SK-N-SH treated with all-trans-retinoic acid at 6 μM for 48 hours (cell line): ENCODE measurements at regions not wholly inside any gene's neighbourhood (a gene's known extent, or its start where the extent isn't known, plus 50 kb on each side); places are given as distances from the start of the nearest gene placed in this dataset.
A peak's percentile ranks its signal among the peaks of the same experiment; 100 is the strongest.

Source experiments
- ATAC-seq: fragments of 200-7000 bp; cut with Tn5 transposase; 3 replicates; pipeline ENCODE4 v1.9.1; 2020; ENCODE audit warnings: mild to moderate bottlenecking, moderate library complexity
- ARNTL ChIP-seq: fragments of 450-650 bp; formaldehyde crosslinking; IDR thresholded peaks from 2 replicates; pipeline ENCODE4 v1.5.0; 2020; ENCODE audit warnings: low read depth, mild to moderate bottlenecking, moderate library complexity, borderline replicate concordance
- BACH2 ChIP-seq: fragments of 250-450 bp; sonication (Bioruptor Pico); IDR thresholded peaks from 2 replicates; pipeline ENCODE4 v1.9.0; 2021; ENCODE audit warnings: mild to moderate bottlenecking, borderline replicate concordance
- CREB5 ChIP-seq: fragments of 250-450 bp; sonication (Bioruptor Pico); IDR thresholded peaks from 2 replicates; pipeline ENCODE4 v1.5.1; 2020; ENCODE audit warnings: low read depth, mild to moderate bottlenecking, moderate library complexity
- CSRNP3 ChIP-seq: fragments of 250-450 bp; sonication (Bioruptor Pico); IDR thresholded peaks from 2 replicates; pipeline ENCODE4 v1.5.1; 2021; ENCODE audit warnings: mild to moderate bottlenecking, moderate library complexity
- ESRRG ChIP-seq: fragments of 250-450 bp; sonication (Bioruptor Pico); IDR thresholded peaks from 2 replicates; pipeline ENCODE4 v1.6.1; 2021; ENCODE audit warnings: mild to moderate bottlenecking
- GLIS3 ChIP-seq: fragments of 250-450 bp; sonication (Bioruptor Pico); IDR thresholded peaks from 2 replicates; pipeline ENCODE4 v1.5.0; 2020; ENCODE audit warnings: mild to moderate bottlenecking, moderate library complexity
- ISL1 ChIP-seq: fragments of 250-450 bp; sonication (Bioruptor Pico); IDR thresholded peaks from 2 replicates; pipeline ENCODE4 v2.1.2; 2022; ENCODE audit warnings: mild to moderate bottlenecking, moderate library complexity
- OSR1 ChIP-seq: fragments of 250-450 bp; sonication (Bioruptor Pico); IDR thresholded peaks from 2 replicates; pipeline ENCODE4 v1.8.0; 2022; ENCODE audit warnings: moderate library complexity, mild to moderate bottlenecking, inconsistent platforms
- POU6F1 ChIP-seq: fragments of 250-450 bp; sonication (Bioruptor Pico); IDR thresholded peaks from 2 replicates; pipeline ENCODE4 v1.8.0; 2021; ENCODE audit warnings: low read depth, mild to moderate bottlenecking, moderate library complexity, borderline replicate concordance
- PPARA ChIP-seq: fragments of 250-450 bp; sonication (Bioruptor Pico); IDR thresholded peaks from 2 replicates; pipeline ENCODE4 v1.5.0; 2020; ENCODE audit warnings: mild to moderate bottlenecking, borderline replicate concordance
- RARB ChIP-seq: fragments of 250-450 bp; sonication (Bioruptor Pico); IDR thresholded peaks from 2 replicates; pipeline ENCODE4 v1.8.0; 2021; ENCODE audit warnings: mild to moderate bottlenecking, moderate library complexity
- SNAI2 ChIP-seq: fragments of 250-450 bp; sonication (Bioruptor Pico); IDR thresholded peaks from 2 replicates; pipeline ENCODE4 v1.5.0; 2020; ENCODE audit warnings: mild to moderate bottlenecking, moderate library complexity
- TCF4 ChIP-seq: fragments of 250-450 bp; sonication (Bioruptor Pico); IDR thresholded peaks from 2 replicates; pipeline ENCODE4 v1.8.0; 2021; ENCODE audit warnings: mild to moderate bottlenecking, moderate library complexity, borderline replicate concordance
- TOX ChIP-seq: fragments of 250-450 bp; sonication (Bioruptor Pico); IDR thresholded peaks from 2 replicates; pipeline ENCODE4 v1.8.0; 2021; ENCODE audit warnings: mild to moderate bottlenecking, moderate library complexity, borderline replicate concordance
- TSHZ2 ChIP-seq: fragments of 250-450 bp; sonication (Bioruptor Pico); IDR thresholded peaks from 2 replicates; pipeline ENCODE4 v1.5.0; 2020; ENCODE audit warnings: mild to moderate bottlenecking, moderate library complexity
- ZC3H10 ChIP-seq: fragments of 250-450 bp; sonication (Bioruptor Pico); IDR thresholded peaks from 2 replicates; pipeline ENCODE4 v1.5.1; 2021; ENCODE audit warnings: mild to moderate bottlenecking, moderate library complexity
- ZFP3 ChIP-seq: fragments of 250-450 bp; sonication (Bioruptor Pico); IDR thresholded peaks from 2 replicates; pipeline ENCODE4 v1.5.0; 2020; ENCODE audit warnings: mild to moderate bottlenecking, moderate library complexity
- ZFP30 ChIP-seq: fragments of 450-650 bp; formaldehyde crosslinking; IDR thresholded peaks from 2 replicates; pipeline ENCODE4 v1.5.0; 2022; ENCODE audit warnings: mild to moderate bottlenecking, moderate library complexity
- ZNF565 ChIP-seq: fragments of 450-650 bp; formaldehyde crosslinking; conservative IDR thresholded peaks from 2 replicates; pipeline ENCODE4 v1.5.0; 2020; ENCODE audit warnings: low read depth, mild to moderate bottlenecking, moderate library complexity
- ZNF70 ChIP-seq: fragments of 450-650 bp; formaldehyde crosslinking; IDR thresholded peaks from 2 replicates; pipeline ENCODE4 v1.5.0; 2020; ENCODE audit warnings: mild to moderate bottlenecking, moderate library complexity
- ZNF8 ChIP-seq: fragments of 450-650 bp; formaldehyde crosslinking; IDR thresholded peaks from 2 replicates; pipeline ENCODE4 v1.5.0; 2020; ENCODE audit warnings: mild to moderate bottlenecking, moderate library complexity

- no peak for ATAC-seq
- TF ChIP-seq POU6F1 (CRISPR knock-in tag): no peak
- TF ChIP-seq TOX (CRISPR knock-in tag): no peak
- no peak for TF ChIP-seq PPARA (CRISPR knock-in tag)
- no peak for TF ChIP-seq GLIS3 (CRISPR knock-in tag)
- TF ChIP-seq ZFP3: no peak
- no peak for TF ChIP-seq ZFP30 (CRISPR knock-in tag)
- TF ChIP-seq ZNF70 (CRISPR knock-in tag): no peak
- no peak for TF ChIP-seq SNAI2 (CRISPR knock-in tag)
Observed at GRCh38 chr3:73729969-73730440, 105.3 kb upstream of the PDZRN3 start.

- ATAC-seq: peak; percentile 50
- TF ChIP-seq CSRNP3: no peak
- TF ChIP-seq TCF4: no peak
- no peak for TF ChIP-seq ZNF8
- no peak for TF ChIP-seq RARB (CRISPR knock-in tag)
- no peak for TF ChIP-seq ZNF565
- no peak for TF ChIP-seq PPARA (CRISPR knock-in tag)
- TF ChIP-seq CREB5 (CRISPR knock-in tag): no peak
- no peak for TF ChIP-seq OSR1 (CRISPR knock-in tag)
- no peak for TF ChIP-seq ISL1 (CRISPR knock-in tag)
- TF ChIP-seq POU6F1 (CRISPR knock-in tag): no peak
- no peak for TF ChIP-seq ZC3H10
Observed at GRCh38 chr3:73727854-73728253, 103.1 kb upstream of the PDZRN3 start.

- peak; percentile 81 for ATAC-seq
- TF ChIP-seq ZNF565 (no peak), OSR1 (CRISPR knock-in tag) (no peak), GLIS3 (CRISPR knock-in tag) (no peak), TSHZ2 (CRISPR knock-in tag) (no peak)
Observed at GRCh38 chr3:73727117-73727821, 102.5 kb upstream of the PDZRN3 start.

- no peak for TF ChIP-seq ESRRG (CRISPR knock-in tag)
- no peak for TF ChIP-seq ARNTL (CRISPR knock-in tag)
- TF ChIP-seq ZNF565: no peak
- no peak for TF ChIP-seq BACH2
- no peak for TF ChIP-seq POU6F1 (CRISPR knock-in tag)
- TF ChIP-seq TCF4: no peak
- no peak for ATAC-seq
Observed at GRCh38 chr3:73723596-73723995, 98.9 kb upstream of the PDZRN3 start.
